Dedifferentiated amniotic fluid mesenchymal stem cell (primary cell): ENCODE measurements at regions not wholly inside any gene's neighbourhood (a gene's known extent, or its start where the extent isn't known, plus 50 kb on each side); places are given as distances from the start of the nearest gene placed in this dataset.
"Not testable (repeated sequence)": the region's sequence is repeated elsewhere in the genome, so short reads cannot be mapped to it uniquely, and the experiment has no call there.

ENCODE experiments used
- DNase-seq: peaks from one replicate; pipeline ENCODE4 v3.0.0-alpha.2; 2016; ENCODE audit errors: extremely low spot score

DNA sequence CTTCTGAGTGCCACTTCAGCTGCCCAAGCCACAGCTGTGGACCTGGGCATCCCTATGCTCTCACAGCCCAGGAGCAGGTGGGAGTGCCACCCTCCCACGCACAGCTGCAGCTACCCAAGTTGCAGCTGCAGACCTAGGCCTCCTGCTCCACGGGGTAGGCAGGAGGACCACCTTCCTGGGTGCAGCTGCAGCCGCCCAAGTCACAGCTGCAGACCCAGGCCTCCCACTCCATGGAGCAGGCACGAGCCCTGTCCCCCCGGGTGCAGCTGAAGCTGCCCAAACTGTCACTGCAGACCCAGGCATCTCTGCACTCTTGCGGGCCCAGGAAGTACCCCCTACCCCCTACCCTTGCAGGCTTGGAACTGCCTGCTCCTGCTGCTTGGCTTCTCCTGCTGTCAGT lies 260.2 kb downstream of the XPNPEP1 start:
- no peak for DNase-seq

DNA sequence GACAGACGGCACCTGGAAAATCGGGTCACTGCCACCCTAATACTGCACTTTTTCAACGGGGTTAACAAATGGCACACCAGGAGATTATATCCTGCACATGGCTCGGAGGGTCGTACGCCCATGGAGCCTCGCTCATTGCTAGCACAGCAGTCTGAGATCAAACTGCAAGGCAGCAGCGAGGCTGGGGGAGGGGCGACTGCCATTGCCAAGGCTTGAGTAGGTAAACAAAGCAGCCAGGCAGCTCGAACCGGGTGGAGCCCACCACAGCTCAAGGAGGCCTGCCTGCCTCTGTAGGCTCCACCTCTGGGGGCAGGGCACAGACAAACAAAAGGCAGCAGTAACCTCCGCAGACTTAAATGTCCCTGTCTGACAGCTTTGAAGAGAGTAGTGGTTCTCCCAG lies 270.7 kb downstream of the XPNPEP1 start:
- DNase-seq: not testable (repeated sequence)

DNA sequence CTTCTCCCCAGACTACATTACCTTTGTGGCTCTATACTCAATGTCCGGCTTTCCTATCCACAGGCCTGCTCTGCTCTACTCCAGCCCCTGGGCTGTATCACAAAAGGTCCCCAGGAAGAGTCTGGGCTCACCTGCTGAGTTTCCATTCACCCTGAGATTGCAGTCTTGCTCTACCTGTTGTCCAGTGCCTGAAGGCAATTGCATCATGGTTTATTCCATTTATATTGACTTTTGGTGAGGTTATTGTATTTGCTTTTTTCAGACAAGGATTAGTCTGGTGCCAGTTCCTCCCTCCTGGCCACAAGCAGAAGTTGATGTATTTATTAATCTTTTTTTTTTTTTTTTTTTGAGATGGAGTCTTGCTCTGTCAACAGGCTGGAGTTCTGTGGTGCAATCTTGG lies 273.1 kb downstream of the XPNPEP1 start:
- DNase-seq: no peak

DNA sequence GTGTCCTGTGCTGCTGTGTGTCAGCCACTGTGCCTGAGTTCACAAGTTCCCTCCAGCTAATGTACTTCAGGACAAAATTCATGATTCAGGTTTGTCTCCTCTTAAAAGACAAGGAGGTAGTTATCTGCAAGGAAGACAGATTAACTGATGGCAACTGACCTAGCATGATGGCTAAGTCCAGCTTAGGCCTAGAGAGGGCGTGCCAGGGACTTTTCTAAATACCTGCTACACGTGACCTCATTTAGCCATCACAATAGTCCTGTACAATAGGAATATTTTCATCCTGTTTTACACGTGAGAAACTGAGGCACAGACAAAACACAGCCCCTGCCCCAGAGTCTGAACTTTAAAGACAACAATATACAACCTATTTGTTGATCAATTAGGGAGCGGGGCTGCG lies 275.7 kb downstream of the XPNPEP1 start:
- DNase-seq: no peak

DNA sequence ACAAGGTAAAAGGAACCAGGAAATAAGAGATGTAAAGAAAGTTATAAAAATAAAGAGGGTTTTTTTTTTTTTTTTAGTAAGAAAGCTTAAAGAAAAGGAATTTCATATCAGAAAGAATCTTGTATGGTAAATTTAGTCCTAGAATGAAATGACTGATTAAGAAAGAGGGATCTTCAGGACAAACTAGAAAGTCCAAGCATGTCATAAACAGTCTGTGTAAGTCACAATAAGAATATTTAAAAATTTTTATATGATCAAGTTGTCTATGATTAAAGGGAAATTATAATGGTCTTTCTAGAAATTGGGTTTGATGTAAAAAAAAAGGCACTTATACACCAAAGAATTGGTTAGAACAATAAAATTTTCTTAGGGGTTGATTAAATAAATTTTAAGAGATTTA lies 289.5 kb downstream of the XPNPEP1 start:
- DNase-seq: no peak

DNA sequence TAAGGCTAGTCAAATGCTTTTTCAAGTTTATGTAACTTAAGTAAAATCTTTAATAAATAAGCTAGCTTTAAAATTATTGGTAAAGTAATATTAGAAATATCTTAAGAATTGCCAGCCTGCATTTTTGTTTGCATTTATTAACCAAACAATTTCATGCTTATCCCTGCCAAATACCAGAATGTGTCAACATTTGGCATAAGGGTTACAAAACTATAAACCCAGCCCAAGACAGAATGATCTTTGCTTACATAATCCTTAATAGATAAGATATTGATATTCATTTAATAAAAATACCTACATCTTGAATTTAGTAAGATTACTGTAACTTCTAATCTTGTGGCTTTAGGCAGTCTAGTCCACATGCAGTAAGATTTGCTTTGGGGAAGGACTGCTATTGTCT lies 290.3 kb downstream of the XPNPEP1 start:
- DNase-seq: not testable (repeated sequence)

DNA sequence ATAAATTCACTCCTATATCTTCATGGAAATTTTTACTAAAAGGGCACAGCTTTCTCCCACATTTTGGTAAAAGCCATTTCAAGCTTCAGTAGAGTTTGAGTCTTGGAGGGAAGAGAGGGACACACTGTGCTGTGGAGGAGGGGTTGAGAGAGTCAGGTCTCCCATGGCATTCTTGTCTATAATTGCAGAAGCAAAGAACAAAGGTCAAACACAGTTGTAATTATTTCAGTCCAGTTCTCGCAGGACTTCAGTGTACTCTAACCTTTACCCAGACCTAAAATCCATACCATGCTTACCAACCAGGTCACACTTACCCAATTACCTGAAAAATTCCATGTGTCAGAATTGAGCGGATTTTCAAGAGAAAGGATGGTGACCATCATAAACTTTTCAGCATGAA lies 298.4 kb downstream of the XPNPEP1 start:
- no peak for DNase-seq

DNA sequence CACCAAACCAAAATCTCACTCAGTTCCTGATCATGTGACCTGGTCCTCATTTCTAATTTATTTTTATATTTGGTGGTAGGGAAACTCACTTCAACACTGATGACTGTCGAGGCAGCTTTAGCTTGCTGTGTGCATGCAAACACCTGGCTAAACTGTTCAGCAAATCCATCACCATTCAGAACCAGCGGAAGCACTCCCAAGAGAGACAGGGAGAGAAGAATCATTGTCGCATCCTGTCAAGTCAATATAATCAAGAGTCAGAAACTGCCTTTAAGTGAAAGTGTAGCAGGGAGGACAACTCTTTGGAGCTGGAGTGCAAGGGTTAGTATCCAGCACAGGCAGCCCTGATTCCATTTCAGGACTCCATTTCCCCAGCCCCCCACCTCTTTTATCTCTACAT lies 300.7 kb downstream of the XPNPEP1 start:
- no peak for DNase-seq

DNA sequence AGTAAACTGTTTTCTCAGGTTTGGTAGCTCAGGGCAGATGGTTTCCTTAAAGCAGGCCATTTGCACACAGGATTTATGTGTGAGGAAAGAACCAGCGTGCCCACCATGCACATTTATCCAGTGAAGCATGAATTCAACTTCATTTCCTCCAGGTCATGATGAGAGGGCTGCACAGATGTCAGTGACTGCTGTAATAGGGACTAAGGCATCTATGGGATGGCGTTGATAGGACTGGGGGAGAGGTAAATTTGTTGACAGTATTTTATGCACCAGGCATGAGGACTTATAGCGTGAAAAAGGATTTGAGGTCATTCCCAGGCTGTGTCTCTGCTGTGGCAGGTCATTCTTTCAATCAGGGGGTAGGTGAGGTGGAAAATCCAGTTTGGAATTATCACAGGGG lies 302.9 kb downstream of the XPNPEP1 start:
- DNase-seq: no peak

DNA sequence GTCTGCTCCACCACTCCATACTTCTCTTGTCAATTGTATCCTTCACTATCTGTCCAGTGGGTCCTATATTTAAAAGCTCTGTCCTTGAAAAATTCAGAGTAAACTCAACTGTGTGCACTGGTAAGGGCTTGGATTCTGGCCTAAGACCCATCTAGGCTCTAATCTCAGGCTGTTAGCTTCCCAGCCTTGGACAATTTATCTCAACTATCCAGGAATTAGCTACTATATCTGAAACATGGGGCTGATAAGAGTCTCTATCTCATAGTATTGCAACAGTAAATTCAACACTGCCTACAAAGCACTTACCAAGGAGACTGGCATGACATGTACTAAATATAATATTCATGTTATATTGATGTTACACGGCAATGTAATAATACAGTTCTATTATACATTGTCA lies 303.4 kb downstream of the XPNPEP1 start:
- no peak for DNase-seq

DNA sequence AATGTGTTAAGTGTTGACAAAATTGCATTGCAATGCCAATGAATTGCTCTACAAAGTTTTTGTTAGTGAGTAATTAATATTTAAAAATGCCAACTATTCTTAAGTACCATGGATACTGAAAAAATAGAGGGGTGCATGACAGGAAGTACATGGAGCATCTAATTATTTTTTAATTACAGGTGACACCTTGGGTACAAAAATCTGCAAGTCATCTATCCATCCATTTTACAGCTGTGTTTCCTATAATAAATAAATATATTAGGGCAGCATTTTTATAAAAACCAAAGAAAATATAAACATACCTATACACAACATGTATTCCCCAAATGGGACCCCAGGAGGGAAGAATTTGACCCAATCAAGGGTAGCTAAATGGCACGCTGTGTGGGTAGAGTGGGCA lies 304.6 kb downstream of the XPNPEP1 start:
- DNase-seq: no peak

DNA sequence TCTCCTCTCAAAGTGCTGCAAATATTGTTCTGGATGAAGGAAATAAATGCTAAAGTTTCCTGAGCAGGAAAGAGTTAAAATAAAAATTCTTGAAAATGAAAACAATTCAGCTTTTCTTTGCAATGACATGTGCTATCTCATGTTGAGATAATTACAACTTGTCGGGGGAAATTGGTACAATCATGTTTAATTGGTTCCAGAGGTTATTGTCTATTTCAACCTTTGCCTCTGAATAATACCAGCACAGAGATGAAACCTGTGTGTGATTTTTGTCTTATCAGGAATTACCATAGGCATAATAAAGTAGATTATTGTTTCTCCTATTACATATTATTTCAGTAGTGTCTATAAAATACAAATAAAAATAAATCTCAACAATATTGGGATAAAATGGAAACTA lies 305.0 kb downstream of the XPNPEP1 start:
- no peak for DNase-seq

DNA sequence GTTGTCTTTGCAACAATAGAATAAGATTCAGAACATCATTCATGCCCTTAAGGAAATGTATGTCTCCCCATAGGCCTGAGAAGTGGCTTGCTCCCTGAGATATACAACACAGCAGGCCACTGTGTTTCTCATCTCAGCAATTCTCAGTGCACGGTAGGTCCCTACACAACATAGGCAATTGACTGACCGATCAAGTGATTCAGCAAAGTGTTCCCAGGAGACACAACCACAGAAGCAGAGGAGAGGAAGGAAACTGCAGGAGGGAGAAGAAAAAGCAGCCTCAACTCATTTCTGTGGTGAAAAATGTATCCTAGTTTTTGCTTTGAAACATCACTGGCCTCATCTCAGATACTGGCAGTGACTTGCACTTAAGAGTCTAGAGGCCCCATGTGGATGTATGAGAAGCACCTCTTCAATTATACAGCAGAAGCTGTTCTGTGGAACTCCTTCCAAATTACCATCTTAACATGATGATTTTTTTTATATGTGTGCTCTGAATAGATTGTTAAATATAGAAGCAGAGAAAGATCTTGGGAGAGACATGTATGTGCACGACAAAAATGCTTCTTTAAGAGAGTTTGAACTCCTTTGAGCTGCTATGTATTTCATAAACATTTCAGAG lies 306.8 kb downstream of the XPNPEP1 start:
- DNase-seq: no peak

DNA sequence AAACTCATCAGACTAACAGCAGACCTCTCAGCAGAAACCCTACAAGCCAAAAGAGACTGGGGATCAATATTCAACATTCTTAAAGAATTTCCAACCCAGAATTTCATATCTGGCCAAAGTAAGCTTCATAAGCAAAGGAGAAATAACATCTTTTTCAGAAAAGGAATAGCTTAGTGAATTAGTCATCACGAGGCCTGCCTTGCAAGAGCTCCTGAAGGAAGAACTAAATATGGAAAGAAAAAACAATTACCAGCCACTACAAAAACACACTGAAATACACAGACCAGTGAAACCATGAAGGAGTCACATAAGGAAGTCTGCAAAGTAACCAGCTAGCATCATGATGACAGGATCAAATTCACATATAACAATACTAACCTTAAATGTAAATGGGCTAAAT lies 328.0 kb downstream of the XPNPEP1 start:
- not testable (repeated sequence) for DNase-seq

DNA sequence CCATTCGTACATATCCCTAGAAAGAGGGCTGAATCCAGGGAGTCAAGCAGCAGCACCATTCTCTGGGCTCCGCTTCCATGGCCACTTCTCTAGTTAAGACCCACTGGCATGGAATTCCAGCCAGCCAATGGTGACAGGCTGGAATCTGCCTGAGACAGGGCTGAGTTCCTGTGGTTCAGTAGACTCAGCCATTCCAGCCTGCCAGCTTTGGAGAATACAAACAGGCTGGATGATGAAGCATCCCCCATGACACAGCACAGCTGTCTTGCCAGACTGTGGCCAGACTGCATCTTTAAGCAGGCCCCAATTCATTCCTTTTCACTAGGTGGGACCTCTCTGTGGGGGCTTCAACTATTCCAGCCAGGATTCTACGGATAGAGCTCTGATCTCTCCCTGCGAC lies 329.6 kb downstream of the XPNPEP1 start:
- no peak for DNase-seq

DNA sequence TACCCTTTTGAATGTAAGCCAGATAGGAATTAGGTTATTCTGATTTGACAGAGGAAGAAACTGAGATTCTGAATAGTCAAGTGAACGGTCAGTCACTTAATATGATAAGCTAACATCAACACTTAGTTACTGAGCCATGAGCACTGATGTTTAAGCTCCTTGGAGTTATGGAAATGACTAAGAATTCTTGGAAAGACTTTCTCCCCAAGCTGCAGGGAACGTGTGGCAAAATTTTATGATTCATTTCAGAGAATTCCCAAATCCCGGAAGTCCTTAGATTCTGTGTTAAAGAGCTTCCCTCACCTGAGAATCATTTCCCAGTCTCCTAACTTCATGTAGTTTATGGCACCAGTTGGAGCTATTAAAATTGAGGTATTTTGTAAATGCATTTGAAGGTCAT lies 330.9 kb downstream of the XPNPEP1 start:
- DNase-seq: no peak

DNA sequence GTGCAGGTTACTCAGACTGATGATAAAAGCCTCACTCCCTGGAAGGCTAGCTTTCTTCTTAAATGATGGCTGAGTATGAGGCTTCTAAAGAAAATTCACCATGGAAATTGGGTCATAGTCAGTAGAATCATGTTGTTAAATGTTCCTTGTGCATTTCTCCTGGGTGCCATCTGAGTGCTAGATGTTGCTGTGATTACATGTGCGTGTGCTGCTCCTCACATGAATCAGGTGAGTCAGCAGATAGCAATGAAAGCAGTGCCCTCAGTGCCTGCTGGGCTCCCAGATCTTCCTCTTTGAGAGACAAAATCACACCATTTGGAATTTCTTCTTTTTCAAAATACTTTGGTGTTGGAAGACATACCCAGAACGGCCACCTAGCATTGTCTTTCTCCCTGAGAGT lies 331.7 kb downstream of the XPNPEP1 start:
- DNase-seq: no peak

DNA sequence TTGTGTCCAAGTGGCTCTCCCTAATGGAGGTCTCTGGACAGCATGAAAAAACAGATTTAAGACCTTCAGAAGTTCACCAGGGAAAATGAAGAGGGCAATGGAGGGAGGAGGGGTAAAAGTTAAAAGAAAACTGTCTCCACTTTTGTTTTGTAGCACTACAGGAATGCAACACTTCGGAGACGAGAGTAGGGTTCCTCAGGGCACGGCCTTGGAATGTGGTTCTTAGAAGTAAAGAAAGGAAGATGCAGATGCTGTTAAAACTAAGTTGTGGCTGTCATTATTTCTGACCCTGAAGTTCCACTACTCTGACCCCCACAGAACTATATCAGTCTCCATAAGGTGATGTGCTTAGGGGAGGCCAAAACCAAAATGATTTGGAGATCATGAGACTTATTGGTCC lies 335.1 kb downstream of the XPNPEP1 start:
- DNase-seq: no peak

DNA sequence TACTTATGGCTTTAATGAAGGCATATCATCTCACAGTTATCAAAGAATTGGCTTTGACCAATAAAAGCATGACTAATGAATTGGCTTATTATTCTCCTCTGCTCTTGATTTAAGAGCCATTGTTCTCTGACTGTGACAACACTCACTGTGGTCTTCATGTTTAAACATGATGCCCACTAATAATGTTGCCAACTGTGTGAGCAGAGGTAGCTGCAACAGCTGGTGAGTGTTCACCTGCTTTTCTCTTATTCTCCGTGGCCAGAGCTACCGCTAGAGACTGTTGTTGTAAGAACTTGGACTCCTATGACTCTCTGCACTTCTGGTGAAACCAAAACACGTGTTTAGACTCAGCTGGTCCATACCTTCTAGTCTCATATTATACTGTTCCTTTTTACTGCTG lies 335.9 kb downstream of the XPNPEP1 start:
- no peak for DNase-seq

DNA sequence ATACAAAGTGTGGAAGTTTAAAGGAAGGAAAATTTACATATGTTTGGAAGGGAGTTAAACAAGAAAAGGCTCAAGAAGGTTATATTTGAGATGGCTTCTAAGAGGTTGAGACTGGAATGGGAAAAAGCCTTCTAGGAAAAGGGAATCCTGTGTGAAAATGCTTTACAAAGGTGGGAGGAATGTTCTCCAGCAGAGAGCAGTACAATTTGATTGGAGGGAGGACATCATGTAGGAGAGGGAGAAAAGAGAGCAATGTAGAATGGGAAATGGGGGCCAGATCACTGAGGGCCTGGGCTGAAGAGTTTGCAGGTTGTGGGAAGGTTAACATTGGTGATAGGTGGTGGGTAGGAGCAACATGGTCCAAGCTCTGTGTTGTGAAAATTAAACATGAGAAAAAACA lies 366.9 kb downstream of the XPNPEP1 start:
- DNase-seq: no peak

DNA sequence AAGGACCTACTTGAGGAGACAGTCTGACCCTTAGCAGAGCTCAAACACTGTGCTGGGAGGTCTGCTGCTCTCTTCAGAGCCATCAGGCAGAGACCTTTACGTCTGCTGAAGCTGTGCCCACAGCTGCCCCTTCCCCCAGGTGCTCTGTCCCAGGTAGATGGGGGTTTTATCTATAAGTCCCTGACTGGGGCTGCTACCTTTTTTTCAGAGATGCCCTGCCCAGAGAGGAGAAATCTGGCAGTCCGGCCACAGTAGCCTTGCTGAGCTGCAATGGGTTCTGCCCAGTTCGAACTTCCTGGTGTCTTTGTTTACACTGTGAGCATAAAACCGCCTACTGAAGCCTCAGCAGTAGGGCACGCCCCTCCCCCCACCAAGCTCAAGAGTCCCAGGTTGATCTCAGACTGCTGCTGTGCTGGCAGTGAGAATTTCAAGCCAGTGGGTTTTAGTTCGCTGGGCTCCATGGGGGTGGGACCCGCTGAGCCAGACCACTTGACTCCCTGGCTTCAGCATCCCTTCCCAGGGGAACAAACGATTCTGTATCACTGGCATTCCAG lies 381.2 kb downstream of the XPNPEP1 start:
- not testable (repeated sequence) for DNase-seq

DNA sequence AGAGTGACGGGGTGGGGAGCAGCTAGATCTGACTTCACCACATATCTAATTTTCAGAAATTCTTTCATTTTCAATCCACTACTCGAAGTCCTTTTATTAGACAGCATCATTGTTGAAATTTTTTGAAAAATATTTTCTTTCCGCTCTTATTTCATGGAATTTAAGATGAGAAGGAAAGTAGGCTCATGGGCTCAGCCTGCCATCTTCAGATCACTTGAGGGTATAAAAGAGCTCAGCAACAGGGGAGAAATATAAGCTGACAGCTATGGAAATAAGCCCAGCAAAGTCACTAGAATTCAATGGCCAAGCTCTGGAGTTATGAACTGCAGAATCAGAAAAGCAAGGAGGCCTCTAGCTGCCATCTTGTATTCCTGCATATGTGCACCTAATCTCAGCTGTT lies 389.1 kb downstream of the XPNPEP1 start:
- no peak for DNase-seq

DNA sequence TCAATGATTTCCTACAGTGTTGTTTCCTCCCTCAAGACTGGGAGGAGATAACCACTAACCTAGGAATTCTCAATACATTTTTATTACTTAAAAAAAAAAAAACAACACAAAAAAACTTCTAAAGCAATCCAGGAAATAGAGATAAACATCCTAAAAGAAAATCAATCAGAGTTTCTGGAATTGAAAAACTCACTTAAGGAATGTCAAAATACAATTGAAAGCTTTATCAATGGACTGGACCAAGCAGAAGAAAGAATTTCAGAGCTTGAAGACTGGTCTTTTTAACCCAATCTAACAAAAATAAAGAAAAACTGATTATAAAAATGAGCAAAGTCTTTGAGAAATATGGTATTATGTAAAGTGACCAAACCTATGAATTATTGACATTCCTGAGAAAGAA lies 394.1 kb downstream of the XPNPEP1 start:
- no peak for DNase-seq

DNA sequence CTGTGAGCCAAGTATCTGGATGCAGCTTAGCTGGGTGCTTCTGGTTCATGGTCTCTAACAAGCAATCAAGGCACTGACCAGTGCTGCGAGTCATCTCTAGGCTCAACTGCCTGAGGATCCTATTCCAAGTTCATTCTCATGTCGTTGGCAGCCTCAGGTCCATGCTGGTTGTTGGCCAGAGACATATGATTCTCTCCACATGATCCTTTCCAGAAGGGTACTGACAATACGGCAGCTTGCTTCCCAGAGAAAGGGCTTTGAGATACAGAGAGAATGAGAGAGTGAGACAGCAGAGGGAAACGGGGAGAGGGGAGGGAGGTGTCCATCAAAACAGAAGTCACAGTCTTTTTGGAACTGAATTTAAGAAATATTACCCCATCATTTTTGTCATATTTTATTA lies 405.6 kb downstream of the XPNPEP1 start:
- DNase-seq: no peak
